ENCODE measurements at regions not wholly inside any gene's neighbourhood (a gene's known extent, or its start where the extent isn't known, plus 50 kb on each side); places are given as distances from the start of the nearest gene placed in this dataset.

DNA sequence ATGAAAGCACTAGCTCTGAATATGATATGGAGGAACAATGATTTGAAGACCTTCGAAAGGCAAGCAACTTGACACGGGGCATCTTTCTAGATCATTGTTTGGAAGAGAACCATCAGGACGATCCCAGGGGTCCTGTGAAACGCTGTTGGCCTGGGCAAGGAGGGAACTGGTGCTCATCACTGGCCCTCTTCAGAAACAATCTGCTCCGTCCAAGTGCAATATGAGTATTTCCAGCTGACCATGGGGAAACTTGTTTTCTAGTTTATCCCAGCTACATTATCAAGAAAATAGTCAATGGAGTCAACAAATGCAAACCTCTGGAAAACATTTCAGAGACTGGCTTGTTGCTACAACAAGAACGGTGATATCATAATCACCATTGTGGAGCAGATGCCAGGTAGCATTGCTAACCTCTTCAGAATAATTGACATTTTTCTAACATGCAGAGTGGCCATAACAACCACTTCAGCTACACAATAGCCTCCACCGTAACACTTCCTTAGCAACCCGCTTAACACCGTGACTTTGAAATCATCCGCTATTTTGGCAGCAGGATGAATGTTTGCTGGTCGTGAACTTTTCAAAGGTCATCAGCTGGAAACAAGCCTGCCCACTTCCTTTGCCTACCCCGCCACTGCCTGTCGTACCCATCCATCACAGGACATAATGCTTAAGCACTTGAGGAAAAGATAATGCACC lies 112.0 kb upstream of the PDE10A start:
- TF ChIP-seq, protein P1, sequence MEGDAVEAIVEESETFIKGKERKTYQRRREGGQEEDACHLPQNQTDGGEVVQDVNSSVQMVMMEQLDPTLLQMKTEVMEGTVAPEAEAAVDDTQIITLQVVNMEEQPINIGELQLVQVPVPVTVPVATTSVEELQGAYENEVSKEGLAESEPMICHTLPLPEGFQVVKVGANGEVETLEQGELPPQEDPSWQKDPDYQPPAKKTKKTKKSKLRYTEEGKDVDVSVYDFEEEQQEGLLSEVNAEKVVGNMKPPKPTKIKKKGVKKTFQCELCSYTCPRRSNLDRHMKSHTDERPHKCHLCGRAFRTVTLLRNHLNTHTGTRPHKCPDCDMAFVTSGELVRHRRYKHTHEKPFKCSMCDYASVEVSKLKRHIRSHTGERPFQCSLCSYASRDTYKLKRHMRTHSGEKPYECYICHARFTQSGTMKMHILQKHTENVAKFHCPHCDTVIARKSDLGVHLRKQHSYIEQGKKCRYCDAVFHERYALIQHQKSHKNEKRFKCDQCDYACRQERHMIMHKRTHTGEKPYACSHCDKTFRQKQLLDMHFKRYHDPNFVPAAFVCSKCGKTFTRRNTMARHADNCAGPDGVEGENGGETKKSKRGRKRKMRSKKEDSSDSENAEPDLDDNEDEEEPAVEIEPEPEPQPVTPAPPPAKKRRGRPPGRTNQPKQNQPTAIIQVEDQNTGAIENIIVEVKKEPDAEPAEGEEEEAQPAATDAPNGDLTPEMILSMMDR (IDR thresholded peaks at IDR 0.05), result no peak
- no peak for TF ChIP-seq EZH2 (IDR thresholded peaks at IDR 0.05; ENCODE audit: borderline replicate concordance, insufficient read depth, low read depth, low read length, poor library complexity, severe bottlenecking)

Data from B cell (primary cell).